Heart left ventricle (tissue), 13 donors: ENCODE measurements at regions not wholly inside any gene's neighbourhood (a gene's known extent, or its start where the extent isn't known, plus 50 kb on each side); places are given as distances from the start of the nearest gene placed in this dataset.

Source experiments
- CTCF ChIP-seq, 12 donors: fragments of 200-600 bp; sonication (generic) in 4 of 12; IDR thresholded peaks; one replicate each; pipeline versions ENCODE4 v1.5.0 to v1.8.0; 2018 to 2022; ENCODE audit warnings: antibody characterized with exemption in 12 of 12, mild to moderate bottlenecking in 5 of 12
- POLR2A ChIP-seq, 2 donors: fragments of 450-650 bp; IDR thresholded peaks; one replicate each; pipeline ENCODE4 v1.6.1; 2017; ENCODE audit warnings: antibody characterized with exemption in 2 of 2, mild to moderate bottlenecking in 2 of 2, moderate library complexity in 2 of 2
- donor health status: ischemic (EF 13 %, LVEDD 7.1; RV severe dilation, severe dysfunction).
- donor health status: DM: no; HTN: yes; CAD: no.
- donor health status: DM: no; HTN: no; CAD: no.
- donor health status: ischemic (EF 25% LVEDD 6.9; RV normal size, moderate dysfunction).
- donor health status: ischemic (EF 25% LVEDD 5.7; RV mildly dilated, moderate dysfunction).
- donor health status: ischemic (EF 35%, LVEDD 5.7; RV mildly dilated, moderate dysfunction).
- donor health status: nonischemic (EF 11% LVEDD 7.7; RV severe dilation, severe dysfunction).
- donor health status: DM: yes; HTN: yes; CAD: no.
- donor health status: PGD.
- donor health status: ischemic (EF 29% LVEDD 5.4; RV normal size, mild dysfunction).
- donor health status: nonischemic (EF 23%, LVEDD 6.1; RV moderate dilation, normal function).

DNA sequence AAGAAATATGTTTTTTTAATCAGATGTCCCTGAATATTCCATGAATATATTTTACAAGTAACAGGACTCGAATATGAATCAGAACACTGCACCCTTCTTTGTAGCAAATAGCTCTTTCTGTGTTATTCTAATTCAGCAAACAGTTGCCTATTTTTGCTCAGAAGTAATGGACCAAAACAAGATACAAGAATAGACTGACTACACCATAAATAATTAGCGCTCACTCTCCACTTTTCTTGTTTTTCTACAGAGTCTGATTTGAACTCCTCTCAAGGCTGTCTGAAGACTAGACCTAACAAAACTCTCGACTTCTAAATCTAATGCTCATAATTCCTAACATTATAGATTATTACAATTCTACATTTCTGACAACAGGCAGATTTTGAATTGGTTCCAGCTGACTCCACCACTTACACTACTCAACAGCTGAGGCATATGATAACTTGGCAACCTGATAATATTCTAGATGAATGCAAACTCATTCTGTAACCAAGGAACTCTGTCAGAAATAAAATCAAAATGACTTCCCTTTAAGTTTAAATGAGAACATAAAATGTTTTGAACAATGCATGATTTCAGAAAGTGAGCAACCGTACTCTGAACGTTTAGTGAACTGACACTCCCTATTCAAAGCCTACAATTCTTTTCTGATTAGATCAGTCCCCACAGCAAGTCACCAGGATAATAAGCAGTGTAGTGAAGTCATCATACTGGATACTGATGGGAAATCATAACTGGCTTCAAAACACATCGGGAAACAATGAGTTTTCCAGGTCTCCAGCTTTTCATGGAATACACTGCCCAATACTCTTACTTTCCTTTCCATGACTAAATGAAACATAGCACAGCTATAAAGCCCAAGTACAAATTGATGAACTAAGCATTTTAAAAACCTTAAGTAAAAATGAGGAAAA is 114.2 kb upstream of the BEND6 start:
- no peak for TF ChIP-seq CTCF (IDR thresholded peaks at IDR 0.05)
- peak in 1 of 2 donors; percentile 28 for TF ChIP-seq POLR2A (IDR thresholded peaks at IDR 0.05)
